ENCODE measurements at regions not wholly inside any gene's neighbourhood (a gene's known extent, or its start where the extent isn't known, plus 50 kb on each side); places are given as distances from the start of the nearest gene placed in this dataset.

GRCh38 chr13:50340551-50341287, 325.5 kb downstream of the KCNRG start:
- CTCF ChIA-PET: no interaction called here
- H3K4me3 ChIP-seq (ENCODE audit: low read length): no peak overlapping the region
- DNase-seq: no peak
- intact Hi-C loops (cut with micrococcal nuclease): no loop called here
- Mint-ChIP-seq H3K9me3 (peaks cover 0 to 11% (median 5%) of the 10 kb centered on the region in 11 donors), H3K36me3 (peaks cover 0 to 7% (median 0%) of the 10 kb centered on the region in 5 donors), H3K4me3 (no peak overlapping the region), H3K27ac (no peak overlapping the region), H3K4me1 (peaks cover 0 to 6% (median 3%) of the 10 kb centered on the region in 7 donors), H3K27me3 (peaks cover 0 to 38% (median 0%) of the 10 kb centered on the region in 5 donors)
- H3K27ac ChIP-seq (ENCODE audit: low read depth, low read length): no peak overlapping the region
- POLR2A ChIA-PET: no interaction called here
- H3K4me1 ChIP-seq (ENCODE audit: control insufficient read depth in 2 of 2, insufficient read depth in 2 of 2, low read length in 2 of 2): peaks cover 0 to 7% of the 10 kb centered on the region in 2 donors
- H3K27me3 ChIP-seq (ENCODE audit: control insufficient read depth in 2 of 2, insufficient read depth in 2 of 2, low read length in 2 of 2): no peaks in the 10 kb centered on the region
- no peaks in the 10 kb centered on the region for H3K9me3 ChIP-seq (ENCODE audit: control insufficient read depth in 2 of 3, low read length in 3 of 3)
- H3K36me3 ChIP-seq (ENCODE audit: control insufficient read depth in 2 of 3, insufficient read depth in 3 of 3, low read length in 3 of 3): no peaks in the 10 kb centered on the region
- no peak for ATAC-seq

GRCh38 chr13:50341526-50341925, 326.3 kb downstream of the KCNRG start:
- Mint-ChIP-seq H3K27ac (no peak overlapping the region), H3K4me3 (no peak overlapping the region), H3K27me3 (peaks cover 0 to 41% (median 0%) of the 10 kb centered on the region in 5 donors), H3K9me3 (peaks cover 0 to 11% (median 5%) of the 10 kb centered on the region in 11 donors), H3K4me1 (peaks cover 0 to 8% (median 3%) of the 10 kb centered on the region in 7 donors), H3K36me3 (peaks cover 0 to 7% (median 1%) of the 10 kb centered on the region in 5 donors)
- Histone ChIP-seq H3K36me3 (ENCODE audit: control insufficient read depth in 2 of 3, insufficient read depth in 3 of 3, low read length in 3 of 3) (no peaks in the 10 kb centered on the region), H3K27ac (ENCODE audit: low read depth, low read length) (no peak overlapping the region), H3K4me1 (ENCODE audit: control insufficient read depth in 2 of 2, insufficient read depth in 2 of 2, low read length in 2 of 2) (peaks cover 0 to 7% of the 10 kb centered on the region in 2 donors), H3K9me3 (ENCODE audit: control insufficient read depth in 2 of 3, low read length in 3 of 3) (no peaks in the 10 kb centered on the region), H3K4me3 (ENCODE audit: low read length) (no peak overlapping the region), H3K27me3 (ENCODE audit: control insufficient read depth in 2 of 2, insufficient read depth in 2 of 2, low read length in 2 of 2) (no peaks in the 10 kb centered on the region)
- CTCF ChIA-PET: no interaction called here
- DNase-seq (no peak), ATAC-seq (no peak)
- intact Hi-C loops (cut with micrococcal nuclease): no loop called here
- POLR2A ChIA-PET: no interaction called here

- ATAC-seq (no peak), DNase-seq (no peak)
- H3K27me3 ChIP-seq (ENCODE audit: control insufficient read depth in 2 of 2, insufficient read depth in 2 of 2, low read length in 2 of 2): no peaks in the 10 kb centered on the region
- H3K9me3 ChIP-seq (ENCODE audit: control insufficient read depth in 2 of 3, low read length in 3 of 3): no peaks in the 10 kb centered on the region
- H3K4me1 ChIP-seq (ENCODE audit: control insufficient read depth in 2 of 2, insufficient read depth in 2 of 2, low read length in 2 of 2): peaks cover 0 to 7% of the 10 kb centered on the region in 2 donors
- H3K4me3 Mint-ChIP-seq: no peak overlapping the region
- H3K4me3 ChIP-seq (ENCODE audit: low read length): no peak overlapping the region
- no peak overlapping the region for H3K27ac ChIP-seq (ENCODE audit: low read depth, low read length)
- no peak overlapping the region for H3K27ac Mint-ChIP-seq
- intact Hi-C loops (cut with micrococcal nuclease): no loop called here
- peaks cover 0 to 11% (median 5%) of the 10 kb centered on the region in 11 donors for H3K9me3 Mint-ChIP-seq
- peaks cover 0 to 8% (median 3%) of the 10 kb centered on the region in 7 donors for H3K4me1 Mint-ChIP-seq
- peaks cover 0 to 7% (median 1%) of the 10 kb centered on the region in 5 donors for H3K36me3 Mint-ChIP-seq
- ChIA-PET CTCF (no interaction called here), POLR2A (no interaction called here)
- H3K27me3 Mint-ChIP-seq: peaks cover 13 to 66% (median 18%) of the 10 kb centered on the region in 5 donors
- no peaks in the 10 kb centered on the region for H3K36me3 ChIP-seq (ENCODE audit: control insufficient read depth in 2 of 3, insufficient read depth in 3 of 3, low read length in 3 of 3)
Observed at GRCh38 chr13:50344717-50345116, 329.5 kb downstream of the KCNRG start.

- H3K4me1 Mint-ChIP-seq: peaks cover 0 to 8% (median 3%) of the 10 kb centered on the region in 7 donors
- H3K36me3 ChIP-seq (ENCODE audit: control insufficient read depth in 2 of 3, insufficient read depth in 3 of 3, low read length in 3 of 3): no peaks in the 10 kb centered on the region
- no peaks in the 10 kb centered on the region for H3K27me3 ChIP-seq (ENCODE audit: control insufficient read depth in 2 of 2, insufficient read depth in 2 of 2, low read length in 2 of 2)
- intact Hi-C loops (cut with micrococcal nuclease): no loop called here
- H3K27ac Mint-ChIP-seq: no peak overlapping the region
- H3K9me3 Mint-ChIP-seq: peaks cover 0 to 11% (median 5%) of the 10 kb centered on the region in 11 donors
- H3K27ac ChIP-seq (ENCODE audit: low read depth, low read length): no peak overlapping the region
- peaks cover 0 to 7% (median 1%) of the 10 kb centered on the region in 5 donors for H3K36me3 Mint-ChIP-seq
- POLR2A ChIA-PET: no interaction called here
- peaks cover 13 to 67% (median 18%) of the 10 kb centered on the region in 5 donors for H3K27me3 Mint-ChIP-seq
- ATAC-seq (no peak), DNase-seq (no peak)
- no peak overlapping the region for H3K4me3 Mint-ChIP-seq
- H3K4me1 ChIP-seq (ENCODE audit: control insufficient read depth in 2 of 2, insufficient read depth in 2 of 2, low read length in 2 of 2): peaks cover 0 to 7% of the 10 kb centered on the region in 2 donors
- H3K4me3 ChIP-seq (ENCODE audit: low read length): no peak overlapping the region
- CTCF ChIA-PET: no interaction called here
- no peaks in the 10 kb centered on the region for H3K9me3 ChIP-seq (ENCODE audit: control insufficient read depth in 2 of 3, low read length in 3 of 3)
Observed at GRCh38 chr13:50345804-50346203, 330.6 kb downstream of the KCNRG start.

GRCh38 chr13:50348371-50348770, 333.1 kb downstream of the KCNRG start:
- H3K4me1 Mint-ChIP-seq: peaks cover 0 to 8% (median 3%) of the 10 kb centered on the region in 7 donors
- POLR2A ChIA-PET: no interaction called here

GRCh38 chr13:50352720-50353480, 337.7 kb downstream of the KCNRG start:
- intact Hi-C loops (cut with micrococcal nuclease): no loop called here
- ChIA-PET POLR2A (no interaction called here), CTCF (no interaction called here)
- H3K4me1 ChIP-seq (ENCODE audit: control insufficient read depth in 2 of 2, insufficient read depth in 2 of 2, low read length in 2 of 2): peaks cover 0 to 13% of the 10 kb centered on the region in 2 donors
- Mint-ChIP-seq H3K4me1 (peaks cover 0 to 15% (median 8%) of the 10 kb centered on the region in 7 donors), H3K4me3 (no peak overlapping the region), H3K27ac (no peak overlapping the region), H3K27me3 (peaks cover 2 to 47% (median 4%) of the 10 kb centered on the region in 5 donors), H3K36me3 (no peaks in the 10 kb centered on the region), H3K9me3 (peaks cover 0 to 3% (median 0%) of the 10 kb centered on the region in 11 donors)
- no peak overlapping the region for H3K4me3 ChIP-seq (ENCODE audit: low read length)
- no peaks in the 10 kb centered on the region for H3K36me3 ChIP-seq (ENCODE audit: control insufficient read depth in 2 of 3, insufficient read depth in 3 of 3, low read length in 3 of 3)
- DNase-seq: no peak
- H3K27me3 ChIP-seq (ENCODE audit: control insufficient read depth in 2 of 2, insufficient read depth in 2 of 2, low read length in 2 of 2): no peaks in the 10 kb centered on the region
- ATAC-seq: no peak
- H3K9me3 ChIP-seq (ENCODE audit: control insufficient read depth in 2 of 3, low read length in 3 of 3): no peaks in the 10 kb centered on the region
- no peak overlapping the region for H3K27ac ChIP-seq (ENCODE audit: low read depth, low read length)

More at GRCh38 chr13:50348371-50348770, 333.1 kb downstream of the KCNRG start:
- ATAC-seq: no peak
- Mint-ChIP-seq H3K36me3 (peaks cover 0 to 1% (median 0%) of the 10 kb centered on the region in 5 donors), H3K9me3 (peaks cover 0 to 4% (median 0%) of the 10 kb centered on the region in 11 donors), H3K4me3 (no peak overlapping the region), H3K27ac (no peak overlapping the region), H3K27me3 (peaks cover 13 to 65% (median 14%) of the 10 kb centered on the region in 5 donors)
- Histone ChIP-seq H3K27me3 (ENCODE audit: control insufficient read depth in 2 of 2, insufficient read depth in 2 of 2, low read length in 2 of 2) (no peaks in the 10 kb centered on the region), H3K9me3 (ENCODE audit: control insufficient read depth in 2 of 3, low read length in 3 of 3) (no peaks in the 10 kb centered on the region), H3K27ac (ENCODE audit: low read depth, low read length) (no peak overlapping the region), H3K36me3 (ENCODE audit: control insufficient read depth in 2 of 3, insufficient read depth in 3 of 3, low read length in 3 of 3) (no peaks in the 10 kb centered on the region), H3K4me1 (ENCODE audit: control insufficient read depth in 2 of 2, insufficient read depth in 2 of 2, low read length in 2 of 2) (peaks cover 0 to 7% of the 10 kb centered on the region in 2 donors), H3K4me3 (ENCODE audit: low read length) (no peak overlapping the region)
- intact Hi-C loops (cut with micrococcal nuclease): no loop called here
- CTCF ChIA-PET: no interaction called here
- DNase-seq: no peak

Data from naive thymus-derived CD4-positive, alpha-beta T cell (primary cell).